Type B pancreatic cell (in vitro differentiated cells): ENCODE measurements at regions not wholly inside any gene's neighbourhood (a gene's known extent, or its start where the extent isn't known, plus 50 kb on each side); places are given as distances from the start of the nearest gene placed in this dataset.

Source experiments
- DNase-seq: peaks from one replicate; pipeline ENCODE4 v3.0.0; 2021; ENCODE audit warnings: mixed read lengths; ENCODE audit not compliant: unreplicated experiment; ENCODE audit errors: extremely low spot score
- H3K27ac Mint-ChIP-seq: 2 replicates; pipeline ENCODE4 v1.8.0; 2021; ENCODE audit warnings: mild to moderate bottlenecking, mixed read lengths
- H3K27me3 Mint-ChIP-seq: 2 replicates; pipeline ENCODE4 v1.8.0; 2021; ENCODE audit warnings: mixed read lengths
- H3K36me3 Mint-ChIP-seq: 2 replicates; pipeline ENCODE4 v1.8.0; 2021; ENCODE audit warnings: mixed read lengths
- H3K4me1 Mint-ChIP-seq: one replicate; pipeline ENCODE4 v1.8.0; 2021; ENCODE audit warnings: mixed read lengths; ENCODE audit not compliant: unreplicated experiment
- H3K4me3 Mint-ChIP-seq: 2 replicates; pipeline ENCODE4 v1.8.0; 2021; ENCODE audit warnings: mild to moderate bottlenecking, mixed read lengths
- H3K9me3 Mint-ChIP-seq: 2 replicates; pipeline ENCODE4 v1.8.0; 2021; ENCODE audit warnings: mixed read lengths
- TF ChIP-seq, protein P1 (sequence below): fragments of 200-600 bp; sonication (generic); conservative IDR thresholded peaks from 2 replicates; pipeline ENCODE4 v1.5.0; 2021; ENCODE audit warnings: antibody characterized with exemption, mild to moderate bottlenecking

DNA sequence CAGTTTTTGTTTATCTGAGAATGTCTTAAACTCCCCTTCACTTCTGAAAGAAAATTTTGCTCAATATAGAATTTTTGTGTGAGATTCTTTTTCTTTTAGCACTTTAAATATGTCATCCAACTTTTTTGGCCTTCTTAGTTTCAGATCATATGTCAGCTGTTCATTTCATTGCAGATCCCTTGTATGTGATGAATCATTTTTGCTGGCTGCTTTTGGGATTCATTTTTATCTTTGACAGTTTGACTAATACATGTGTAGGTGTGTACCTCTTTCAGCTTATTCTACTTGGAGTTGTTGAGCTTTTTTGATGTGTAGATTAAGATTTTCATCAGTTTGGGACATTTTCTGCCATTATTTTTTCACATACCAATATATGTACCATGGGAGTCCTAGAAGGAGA lies 156.8 kb downstream of the FASLG start:
- no peak for DNase-seq
- no peaks in the 10 kb centered on the region for H3K36me3 Mint-ChIP-seq

DNA sequence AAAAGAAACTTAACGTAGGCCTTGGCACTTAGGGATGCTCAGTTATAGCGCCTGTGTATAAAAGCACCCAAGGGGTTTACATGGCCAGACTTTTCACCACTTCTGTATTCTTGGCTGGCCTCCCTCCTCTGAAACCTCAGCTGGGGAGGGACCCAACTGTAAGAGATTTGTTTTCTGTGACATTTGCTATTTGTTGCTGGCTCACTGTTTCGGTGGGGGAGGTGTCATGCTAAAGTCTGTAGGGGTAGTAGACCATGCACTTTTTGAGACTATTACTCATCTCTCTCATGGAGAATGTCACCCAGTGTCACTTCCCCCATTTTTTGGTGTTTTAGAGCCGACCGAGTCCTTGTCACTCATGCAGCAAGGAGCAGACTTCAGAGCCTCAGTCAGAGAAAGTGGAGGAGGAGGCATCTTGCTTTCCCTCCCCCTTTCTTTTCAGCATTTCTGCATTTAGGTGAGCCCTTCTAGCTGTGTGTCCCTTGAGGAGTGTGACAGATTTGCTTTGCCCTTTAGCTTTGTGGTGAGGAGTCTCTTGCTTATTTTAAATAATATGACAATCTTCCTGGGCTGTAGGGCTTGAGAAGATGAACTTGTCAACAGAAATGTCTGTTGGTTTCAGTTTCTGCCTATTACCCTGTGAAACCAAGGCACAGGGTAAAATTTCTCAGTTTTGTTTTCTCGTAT lies 160.1 kb downstream of the FASLG start:
- no peak for DNase-seq
- no peak overlapping the region for H3K4me3 Mint-ChIP-seq
- H3K27ac Mint-ChIP-seq: no peak overlapping the region
- peaks cover 9% of the 10 kb centered on the region for H3K9me3 Mint-ChIP-seq
- no peaks in the 10 kb centered on the region for H3K36me3 Mint-ChIP-seq
- TF ChIP-seq, protein P1, sequence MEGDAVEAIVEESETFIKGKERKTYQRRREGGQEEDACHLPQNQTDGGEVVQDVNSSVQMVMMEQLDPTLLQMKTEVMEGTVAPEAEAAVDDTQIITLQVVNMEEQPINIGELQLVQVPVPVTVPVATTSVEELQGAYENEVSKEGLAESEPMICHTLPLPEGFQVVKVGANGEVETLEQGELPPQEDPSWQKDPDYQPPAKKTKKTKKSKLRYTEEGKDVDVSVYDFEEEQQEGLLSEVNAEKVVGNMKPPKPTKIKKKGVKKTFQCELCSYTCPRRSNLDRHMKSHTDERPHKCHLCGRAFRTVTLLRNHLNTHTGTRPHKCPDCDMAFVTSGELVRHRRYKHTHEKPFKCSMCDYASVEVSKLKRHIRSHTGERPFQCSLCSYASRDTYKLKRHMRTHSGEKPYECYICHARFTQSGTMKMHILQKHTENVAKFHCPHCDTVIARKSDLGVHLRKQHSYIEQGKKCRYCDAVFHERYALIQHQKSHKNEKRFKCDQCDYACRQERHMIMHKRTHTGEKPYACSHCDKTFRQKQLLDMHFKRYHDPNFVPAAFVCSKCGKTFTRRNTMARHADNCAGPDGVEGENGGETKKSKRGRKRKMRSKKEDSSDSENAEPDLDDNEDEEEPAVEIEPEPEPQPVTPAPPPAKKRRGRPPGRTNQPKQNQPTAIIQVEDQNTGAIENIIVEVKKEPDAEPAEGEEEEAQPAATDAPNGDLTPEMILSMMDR: no peak
- peaks cover 11% of the 10 kb centered on the region for H3K4me1 Mint-ChIP-seq
- no peaks in the 10 kb centered on the region for H3K27me3 Mint-ChIP-seq

More for the DNA sequence above, 156.8 kb downstream of the FASLG start:
- peaks cover 9% of the 10 kb centered on the region for H3K9me3 Mint-ChIP-seq
- H3K4me1 Mint-ChIP-seq: no peaks in the 10 kb centered on the region
- no peaks in the 10 kb centered on the region for H3K27me3 Mint-ChIP-seq
- no peak overlapping the region for H3K27ac Mint-ChIP-seq
- no peak overlapping the region for H3K4me3 Mint-ChIP-seq
- TF ChIP-seq, protein P1: no peak

DNA sequence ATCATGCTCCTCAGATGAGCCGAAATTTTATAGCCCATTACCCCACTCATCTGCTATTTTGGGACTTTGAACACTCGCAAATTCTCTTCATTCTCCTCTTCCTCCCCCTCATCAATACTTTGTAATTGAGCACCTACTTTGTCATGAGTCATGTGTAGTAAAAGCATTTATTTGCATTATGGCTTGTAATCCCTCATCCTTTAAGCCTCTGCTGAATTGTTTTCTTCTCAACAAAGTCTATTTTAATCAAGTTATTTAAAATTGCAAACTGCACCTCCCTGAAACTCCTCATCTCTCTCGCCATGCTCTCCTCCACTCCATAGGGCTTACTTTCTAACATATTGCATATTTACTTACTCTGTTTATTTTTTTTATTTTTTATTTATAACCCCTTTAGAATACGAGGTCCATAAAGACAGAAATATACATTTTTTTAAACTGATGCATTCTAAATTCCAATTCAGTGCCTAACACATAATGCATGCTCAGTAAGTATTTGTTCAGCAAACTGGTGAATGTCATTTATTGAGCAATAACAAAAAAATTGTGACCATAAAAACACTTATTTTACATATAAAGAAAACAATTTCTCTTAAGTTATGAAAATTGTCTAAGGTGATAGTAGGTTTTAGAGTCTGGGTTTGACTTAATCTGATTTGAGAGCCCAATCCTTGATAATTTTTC lies 161.7 kb downstream of the FASLG start:
- TF ChIP-seq, protein P1: no peak
- DNase-seq: no peak
- H3K27me3 Mint-ChIP-seq: no peaks in the 10 kb centered on the region
- peaks cover 3% of the 10 kb centered on the region for H3K9me3 Mint-ChIP-seq
- no peaks in the 10 kb centered on the region for H3K36me3 Mint-ChIP-seq
- no peak overlapping the region for H3K4me3 Mint-ChIP-seq
- H3K27ac Mint-ChIP-seq: no peak overlapping the region
- H3K4me1 Mint-ChIP-seq: peaks cover 11% of the 10 kb centered on the region

DNA sequence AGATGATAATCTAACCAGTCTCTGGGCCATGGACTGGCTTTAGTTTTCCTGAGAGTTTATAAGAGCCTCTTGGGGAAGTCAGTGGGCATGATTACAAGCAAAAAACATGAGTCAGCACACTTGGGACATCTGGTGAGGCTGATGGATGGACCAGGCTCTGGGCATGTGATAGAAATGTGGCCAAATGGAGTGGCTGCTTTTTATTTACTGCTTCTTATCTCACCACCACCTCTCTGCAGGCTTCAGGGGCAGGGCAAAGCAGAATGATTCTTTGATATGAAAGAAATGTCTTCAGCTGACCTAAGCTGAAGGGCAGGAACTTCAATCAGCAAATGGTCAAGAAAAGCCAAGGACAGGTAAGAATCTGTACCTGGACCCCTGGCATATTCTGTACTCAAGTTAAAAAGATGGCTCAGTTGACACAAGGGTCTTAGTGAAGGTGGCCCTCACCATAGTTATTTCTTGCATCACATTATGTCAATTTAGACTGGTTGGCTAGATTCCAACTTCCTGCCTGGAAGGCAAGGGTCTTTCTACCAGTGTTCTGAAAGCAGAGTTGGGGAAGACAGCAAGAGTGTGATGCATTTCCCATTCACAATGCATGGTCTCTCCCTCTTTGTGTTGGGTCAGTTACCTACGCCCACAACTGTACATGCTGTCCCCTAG lies 162.8 kb downstream of the FASLG start:
- TF ChIP-seq, protein P1: no peak
- no peak for DNase-seq
- Mint-ChIP-seq H3K36me3 (no peaks in the 10 kb centered on the region), H3K27ac (no peak overlapping the region), H3K27me3 (no peaks in the 10 kb centered on the region), H3K9me3 (no peaks in the 10 kb centered on the region), H3K4me1 (peaks cover 11% of the 10 kb centered on the region), H3K4me3 (no peak overlapping the region)

DNA sequence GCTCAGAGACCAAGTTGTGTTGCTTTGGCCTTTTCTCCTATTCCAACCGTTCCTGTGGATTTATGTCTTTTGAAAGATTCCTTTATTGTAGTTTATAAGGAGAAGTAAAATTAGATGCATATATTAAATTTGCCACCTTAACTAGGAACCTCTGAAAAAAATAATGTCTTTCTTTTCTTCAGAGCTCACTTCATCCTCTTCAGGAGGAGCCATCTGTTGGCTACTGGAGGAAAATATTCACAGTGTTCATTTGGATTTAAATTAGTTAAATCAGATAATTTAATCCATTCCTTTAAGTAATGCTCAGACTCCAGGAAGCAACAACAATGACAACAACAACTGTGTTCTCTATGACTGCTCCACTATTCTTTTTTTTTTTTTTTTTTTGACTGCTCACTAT lies 164.0 kb downstream of the FASLG start:
- H3K9me3 Mint-ChIP-seq: no peaks in the 10 kb centered on the region

More for the DNA sequence above, 164.0 kb downstream of the FASLG start:
- Mint-ChIP-seq H3K4me1 (peaks cover 11% of the 10 kb centered on the region), H3K27me3 (no peaks in the 10 kb centered on the region), H3K4me3 (no peak overlapping the region), H3K36me3 (no peaks in the 10 kb centered on the region), H3K27ac (no peak overlapping the region)
- DNase-seq: no peak
- TF ChIP-seq, protein P1: no peak
